ENCODE measurements at regions not wholly inside any gene's neighbourhood (a gene's known extent, or its start where the extent isn't known, plus 50 kb on each side); places are given as distances from the start of the nearest gene placed in this dataset.

DNA sequence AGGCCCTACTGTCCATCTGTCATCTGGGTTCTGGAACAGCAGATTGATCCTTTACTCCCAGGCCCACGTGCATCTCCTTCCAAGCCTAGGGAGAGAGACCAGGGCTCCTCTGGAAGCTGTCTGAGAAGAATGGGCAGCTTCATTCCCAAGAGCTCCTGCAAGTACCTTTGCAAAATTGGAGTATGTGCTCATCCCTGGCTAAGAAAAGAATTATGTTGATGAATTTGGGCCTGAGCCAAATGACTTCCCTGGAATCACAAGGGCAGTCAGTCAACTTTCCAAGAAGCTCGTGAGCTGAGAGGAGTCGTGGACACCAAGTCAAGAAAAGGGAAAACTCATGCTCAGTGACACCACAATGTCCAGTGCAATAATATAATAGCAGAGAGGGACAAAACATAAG, 54.6 kb upstream of the AKAP12 start:
- Histone ChIP-seq H3K36me3 (replicated peaks in 1 of 2; ENCODE audit: control extremely low read depth in 1 of 2, control insufficient read depth in 1 of 2, extremely low read depth in 1 of 2, insufficient read depth in 2 of 2, low read length in 1 of 2) (no peaks in the 10 kb centered on the region), H3K27ac (ENCODE audit: low read length in 2 of 2) (no peak overlapping the region), H3K79me2 (ENCODE audit: control insufficient read depth, insufficient read depth, low read length) (no peaks in the 10 kb centered on the region), H3K4me3 (ENCODE audit: control extremely low read depth in 1 of 5, extremely low read depth in 1 of 5, insufficient read depth in 1 of 5, low read depth in 2 of 5, low read length in 4 of 5) (no peak overlapping the region), H2AFZ (ENCODE audit: insufficient read depth, low read depth, low read length, poor library complexity, severe bottlenecking) (no peak overlapping the region), H3K27me3 (replicated peaks in 1 of 4; ENCODE audit: control extremely low read depth in 1 of 4, control insufficient read depth in 3 of 4, insufficient read depth in 4 of 4, low read length in 3 of 4) (no peaks in the 10 kb centered on the region), H3K9me3 (ENCODE audit: control extremely low read depth in 1 of 3, control insufficient read depth in 2 of 3, insufficient read depth in 1 of 3, low read length in 2 of 3) (peaks cover 0 to 10% (median 0%) of the 10 kb centered on the region in 3 donors), H4K20me1 (ENCODE audit: control insufficient read depth, insufficient read depth, low read length, poor library complexity, severe bottlenecking) (no peaks in the 10 kb centered on the region), H3K9ac (ENCODE audit: low read length) (no peak overlapping the region), H3K4me2 (replicated peaks; ENCODE audit: low read depth, low read length, poor library complexity, severe bottlenecking) (no peak overlapping the region), H3K4me1 (ENCODE audit: control insufficient read depth in 2 of 2, insufficient read depth in 2 of 2, low read length in 2 of 2) (no peaks in the 10 kb centered on the region)
- Mint-ChIP-seq H3K27me3 (peaks cover 4% of the 10 kb centered on the region), H3K27ac (no peak overlapping the region), H3K4me1 (no peaks in the 10 kb centered on the region), H3K9me3 (ENCODE audit: insufficient read depth) (no peaks in the 10 kb centered on the region), H3K4me3 (no peak overlapping the region)
- no peak for ATAC-seq (ENCODE audit: low read depth)
- TF ChIP-seq, protein P1, sequence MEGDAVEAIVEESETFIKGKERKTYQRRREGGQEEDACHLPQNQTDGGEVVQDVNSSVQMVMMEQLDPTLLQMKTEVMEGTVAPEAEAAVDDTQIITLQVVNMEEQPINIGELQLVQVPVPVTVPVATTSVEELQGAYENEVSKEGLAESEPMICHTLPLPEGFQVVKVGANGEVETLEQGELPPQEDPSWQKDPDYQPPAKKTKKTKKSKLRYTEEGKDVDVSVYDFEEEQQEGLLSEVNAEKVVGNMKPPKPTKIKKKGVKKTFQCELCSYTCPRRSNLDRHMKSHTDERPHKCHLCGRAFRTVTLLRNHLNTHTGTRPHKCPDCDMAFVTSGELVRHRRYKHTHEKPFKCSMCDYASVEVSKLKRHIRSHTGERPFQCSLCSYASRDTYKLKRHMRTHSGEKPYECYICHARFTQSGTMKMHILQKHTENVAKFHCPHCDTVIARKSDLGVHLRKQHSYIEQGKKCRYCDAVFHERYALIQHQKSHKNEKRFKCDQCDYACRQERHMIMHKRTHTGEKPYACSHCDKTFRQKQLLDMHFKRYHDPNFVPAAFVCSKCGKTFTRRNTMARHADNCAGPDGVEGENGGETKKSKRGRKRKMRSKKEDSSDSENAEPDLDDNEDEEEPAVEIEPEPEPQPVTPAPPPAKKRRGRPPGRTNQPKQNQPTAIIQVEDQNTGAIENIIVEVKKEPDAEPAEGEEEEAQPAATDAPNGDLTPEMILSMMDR (IDR thresholded peaks at IDR 0.05) = no peak
- no peak for TF ChIP-seq EZH2 (IDR thresholded peaks at IDR 0.05; ENCODE audit: borderline replicate concordance, insufficient read depth, low read depth, low read length, poor library complexity, severe bottlenecking)
- POLR2A ChIA-PET = no interaction called here
- WGBS (ENCODE audit: insufficient coverage) = 63% methylated on average over 2 of the region's 3 CpGs
- no peak for DNase-seq
- intact Hi-C loops (cut with micrococcal nuclease) = no loop called here
- CTCF ChIA-PET = no interaction called here

DNA sequence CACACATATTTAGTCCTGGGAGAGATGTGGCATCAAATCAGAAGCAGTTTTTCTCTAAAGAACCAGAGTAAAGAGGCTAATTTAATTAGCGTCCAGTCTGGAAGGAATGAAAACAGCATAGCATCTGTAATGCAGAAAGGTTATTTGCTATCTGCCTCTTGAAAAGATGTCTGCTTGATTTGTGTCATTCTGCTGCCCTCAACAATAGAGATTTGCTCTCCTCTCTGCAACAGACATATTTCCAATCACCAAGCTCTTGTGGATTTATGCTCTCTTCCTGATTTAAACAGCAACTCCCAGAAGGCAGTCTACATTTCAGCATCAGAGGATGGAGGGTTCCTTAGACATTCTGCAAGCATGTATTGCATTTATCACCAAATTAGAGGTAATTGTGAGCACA, 53.5 kb upstream of the AKAP12 start:
- no peak for TF ChIP-seq EZH2 (IDR thresholded peaks at IDR 0.05; ENCODE audit: borderline replicate concordance, insufficient read depth, low read depth, low read length, poor library complexity, severe bottlenecking)
- TF ChIP-seq, protein P1 (IDR thresholded peaks at IDR 0.05) = no peak
- POLR2A ChIA-PET = no interaction called here
- peaks cover 0 to 7% (median 0%) of the 10 kb centered on the region in 3 donors for H3K9me3 ChIP-seq (ENCODE audit: control extremely low read depth in 1 of 3, control insufficient read depth in 2 of 3, insufficient read depth in 1 of 3, low read length in 2 of 3)
- intact Hi-C loops (cut with micrococcal nuclease) = no loop called here
- no peaks in the 10 kb centered on the region for H3K4me1 ChIP-seq (ENCODE audit: control insufficient read depth in 2 of 2, insufficient read depth in 2 of 2, low read length in 2 of 2)
- H3K9me3 Mint-ChIP-seq (ENCODE audit: insufficient read depth) = no peaks in the 10 kb centered on the region
- H3K4me3 Mint-ChIP-seq = no peak overlapping the region
- peaks cover 3% of the 10 kb centered on the region for H3K27me3 Mint-ChIP-seq
- no peak overlapping the region for H3K9ac ChIP-seq (ENCODE audit: low read length)
- CTCF ChIA-PET = no interaction called here
- H3K27ac Mint-ChIP-seq = no peak overlapping the region
- DNase-seq (no peak), ATAC-seq (ENCODE audit: low read depth) (no peak)
- H3K27ac ChIP-seq (ENCODE audit: low read length in 2 of 2) = no peak overlapping the region
- H3K4me3 ChIP-seq (ENCODE audit: control extremely low read depth in 1 of 5, extremely low read depth in 1 of 5, insufficient read depth in 1 of 5, low read depth in 2 of 5, low read length in 4 of 5) = no peak overlapping the region
- no peaks in the 10 kb centered on the region for H3K27me3 ChIP-seq (replicated peaks in 1 of 4; ENCODE audit: control extremely low read depth in 1 of 4, control insufficient read depth in 3 of 4, insufficient read depth in 4 of 4, low read length in 3 of 4)
- H3K4me1 Mint-ChIP-seq = no peaks in the 10 kb centered on the region
- no CpG with 5 or more reads among the region's 1 CpG for WGBS (ENCODE audit: insufficient coverage)
- H3K79me2 ChIP-seq (ENCODE audit: control insufficient read depth, insufficient read depth, low read length) = no peaks in the 10 kb centered on the region
- H3K4me2 ChIP-seq (replicated peaks; ENCODE audit: low read depth, low read length, poor library complexity, severe bottlenecking) = no peak overlapping the region
- H4K20me1 ChIP-seq (ENCODE audit: control insufficient read depth, insufficient read depth, low read length, poor library complexity, severe bottlenecking) = no peaks in the 10 kb centered on the region
- H3K36me3 ChIP-seq (replicated peaks in 1 of 2; ENCODE audit: control extremely low read depth in 1 of 2, control insufficient read depth in 1 of 2, extremely low read depth in 1 of 2, insufficient read depth in 2 of 2, low read length in 1 of 2) = no peaks in the 10 kb centered on the region
- H2AFZ ChIP-seq (ENCODE audit: insufficient read depth, low read depth, low read length, poor library complexity, severe bottlenecking) = no peak overlapping the region
